Left ventricle myocardium superior (tissue), 1 donor: ENCODE measurements at regions not wholly inside any gene's neighbourhood (a gene's known extent, or its start where the extent isn't known, plus 50 kb on each side); places are given as distances from the start of the nearest gene placed in this dataset.

Experiments
- ATAC-seq: fragments of 200-7000 bp; cut with Tn5 transposase; one replicate; pipeline ENCODE4 v1.9.1; 2020; ENCODE audit warnings: mild to moderate bottlenecking, moderate library complexity
- DNase-seq: peaks from one replicate; pipeline ENCODE4 v3.0.0-alpha.2; 2020
- intact Hi-C: fragments of 100-400 bp; cut with micrococcal nuclease; formaldehyde crosslinking; loops from one replicate; pipeline ENCODE4 v1.11.0; 2022
- donor health status: DM: no; HTN: yes; CAD: no; lungs with severe emphysema.

DNA sequence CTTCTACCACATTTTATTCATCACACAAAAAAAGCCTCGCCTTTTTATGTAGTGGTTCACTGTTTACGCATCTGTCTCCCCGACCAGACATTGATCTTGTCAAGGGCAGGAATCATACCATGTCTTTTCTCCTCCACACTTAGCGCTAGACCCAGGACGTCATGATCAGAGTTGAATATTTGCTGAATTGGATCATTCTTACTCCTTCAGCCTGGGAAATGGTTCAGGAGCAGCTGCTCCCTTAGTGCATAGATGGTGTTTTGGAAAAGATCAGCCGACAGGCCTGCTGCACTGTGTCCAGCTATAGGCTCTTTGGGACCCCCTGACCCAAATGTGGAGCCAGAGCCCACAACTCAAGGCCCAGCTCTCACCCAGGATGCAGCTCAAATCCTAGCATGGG, 249.1 kb upstream of the TMEM72 start:
- DNase-seq (no peak), ATAC-seq (no peak)
- intact Hi-C loops = no loop called here

DNA sequence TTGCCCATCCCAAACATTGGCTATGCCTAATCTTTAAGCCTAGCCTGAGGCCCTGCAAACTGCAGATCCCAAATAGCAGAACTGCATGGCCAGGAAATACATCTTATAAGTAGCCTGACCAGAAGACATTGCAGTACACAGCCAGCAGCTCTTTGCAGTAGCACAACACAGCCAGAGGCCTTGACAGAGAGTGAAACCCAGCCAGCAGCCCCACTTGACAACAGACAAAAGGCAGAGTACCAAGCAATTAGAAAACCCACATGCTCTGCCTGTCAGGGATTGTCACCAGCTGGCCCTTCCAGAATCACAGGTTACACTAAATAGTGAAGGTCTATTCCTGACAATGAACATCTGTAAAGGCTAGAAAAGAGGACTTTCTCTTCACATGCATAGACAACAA, 242.8 kb upstream of the TMEM72 start:
- intact Hi-C loops = no loop called here
- ATAC-seq (no peak), DNase-seq (no peak)

DNA sequence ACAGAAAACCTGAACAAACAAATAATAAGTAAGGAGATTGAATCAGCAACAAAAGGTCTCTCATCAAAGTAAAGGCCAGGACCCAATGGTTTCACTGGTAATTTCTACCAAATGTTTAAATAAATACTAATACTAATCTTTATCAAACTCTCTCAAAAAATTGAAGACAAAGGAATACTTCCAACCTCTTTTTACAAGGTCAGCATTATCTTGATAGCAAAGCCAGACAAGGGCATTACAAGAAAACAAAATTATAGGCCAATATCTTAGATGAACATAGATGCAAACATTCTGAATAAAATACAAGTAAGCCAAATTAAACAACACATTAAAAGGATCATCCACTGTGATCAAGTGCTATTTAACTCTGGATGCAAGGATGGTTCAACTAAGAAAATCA, 239.8 kb upstream of the TMEM72 start:
- intact Hi-C loops = no loop called here

DNA sequence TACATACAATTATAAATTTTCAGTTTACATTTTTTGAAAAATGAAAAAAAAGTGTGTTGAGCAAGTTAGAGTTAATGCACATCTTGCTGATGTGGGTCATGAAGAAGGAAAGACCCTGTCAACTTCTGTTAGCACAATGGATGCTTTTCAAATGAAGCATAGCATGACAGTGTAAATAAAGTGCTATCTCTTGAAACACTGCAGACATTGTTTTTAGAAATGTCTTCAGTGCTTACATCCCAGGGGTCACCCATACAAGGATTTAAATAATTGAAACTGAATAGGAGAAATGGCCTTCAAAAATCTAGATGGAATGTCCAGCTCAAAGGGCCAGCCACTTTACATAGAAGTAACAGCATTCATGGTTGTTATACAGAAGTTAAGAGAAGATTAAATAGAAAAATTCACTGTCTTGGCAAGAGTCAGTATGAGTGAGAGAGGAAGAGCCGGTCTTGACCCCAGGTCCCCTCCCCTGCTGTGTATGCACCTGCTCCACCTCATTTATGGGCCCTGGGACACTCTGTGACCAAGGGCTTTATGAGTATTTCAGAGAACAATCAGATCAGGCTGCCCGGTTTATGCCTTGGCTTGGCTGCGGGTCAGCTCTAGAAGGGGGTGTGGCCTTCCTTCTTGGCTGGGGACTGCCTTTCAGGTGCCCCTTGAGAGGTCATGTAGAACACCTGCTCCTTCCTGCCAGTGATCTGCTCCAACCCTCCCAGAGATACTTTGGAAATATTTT, 237.7 kb upstream of the TMEM72 start:
- ATAC-seq = no peak

More for the DNA sequence above, 239.8 kb upstream of the TMEM72 start:
- ATAC-seq (no peak), DNase-seq (no peak)

DNA sequence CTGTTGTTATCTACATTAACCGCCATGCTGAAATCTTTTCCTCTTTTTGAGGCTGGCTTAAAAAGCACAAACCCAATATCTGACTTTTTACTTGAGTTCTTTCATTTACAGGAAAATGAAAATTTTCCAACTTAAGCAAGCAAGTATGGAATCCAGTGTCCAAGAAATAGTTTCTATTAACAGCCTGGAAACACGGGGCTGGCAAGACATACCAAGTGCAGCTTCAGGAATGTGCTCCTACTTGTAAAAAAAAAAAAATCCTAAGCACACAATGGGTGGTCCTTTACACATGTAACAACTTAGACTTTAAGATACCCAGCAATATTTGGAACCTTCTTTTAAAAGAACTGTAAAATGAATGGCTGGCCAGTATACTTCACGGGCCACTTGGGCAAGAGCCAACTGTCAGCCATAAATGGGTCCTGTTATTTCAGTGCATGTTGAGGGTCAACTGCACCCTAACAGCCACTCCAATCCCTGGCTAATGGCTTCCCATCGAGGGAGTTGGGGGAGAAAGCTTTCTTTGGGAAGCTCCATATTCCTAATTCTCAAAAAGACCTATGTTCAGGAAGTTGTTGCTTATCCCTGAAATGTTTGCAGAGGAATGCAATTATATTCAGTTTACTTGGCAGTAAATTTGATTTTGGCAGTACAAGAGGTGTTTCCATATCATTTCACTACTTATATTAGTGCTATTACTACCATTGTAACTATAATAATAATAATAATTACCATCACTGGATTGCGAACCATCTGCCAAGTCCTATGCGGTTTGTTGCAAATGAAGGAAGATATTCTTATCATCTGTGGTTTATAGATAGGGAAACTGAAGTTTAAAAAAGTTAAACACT, 236.4 kb upstream of the TMEM72 start:
- no peak for ATAC-seq
- intact Hi-C loops = no loop called here
- no peak for DNase-seq

More for the DNA sequence above, 237.7 kb upstream of the TMEM72 start:
- intact Hi-C loops = no loop called here
- DNase-seq = no peak

DNA sequence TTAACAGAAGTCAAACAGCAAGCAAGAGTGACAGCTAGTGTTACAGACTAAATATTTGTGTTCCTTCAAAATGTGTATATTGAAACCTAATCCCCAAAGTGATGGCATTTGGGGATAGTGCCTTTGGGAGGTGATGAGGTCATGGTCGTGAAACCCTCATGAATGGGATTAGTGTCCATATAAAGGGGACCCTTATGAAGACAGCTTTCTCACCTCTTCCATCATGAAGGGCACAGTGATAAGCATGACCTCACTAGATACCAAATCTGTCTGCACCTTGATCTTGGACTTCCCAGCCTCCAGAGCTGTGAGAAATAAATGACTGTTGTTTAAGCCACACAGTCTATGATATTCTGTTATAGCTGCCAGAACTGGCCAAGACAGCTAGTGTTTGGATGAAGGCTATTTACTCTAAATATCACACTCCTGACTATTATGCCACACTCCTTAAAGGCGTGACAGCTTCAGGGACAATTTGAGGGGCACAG, 235.7 kb upstream of the TMEM72 start:
- ATAC-seq (no peak), DNase-seq (no peak)
- intact Hi-C loops = no loop called here

DNA sequence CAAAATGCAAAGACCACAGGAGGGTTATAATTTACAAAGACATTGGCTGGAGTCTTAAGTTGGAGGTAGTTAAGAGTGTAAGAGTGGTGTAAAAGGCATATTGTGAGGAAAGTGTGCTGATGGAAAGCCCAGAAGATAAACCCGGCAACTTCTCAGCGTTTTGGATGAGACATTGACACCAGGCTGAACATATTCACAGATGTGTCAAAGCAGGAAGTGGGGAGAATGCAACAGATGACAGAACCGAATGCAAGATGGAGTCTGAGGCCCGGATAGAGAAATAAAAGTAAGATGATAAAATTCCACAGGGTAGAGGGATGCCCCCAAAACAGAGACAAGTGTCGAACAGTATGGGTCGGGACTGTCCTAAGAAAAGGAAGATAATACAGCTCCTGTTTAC, 230.4 kb upstream of the TMEM72 start:
- ATAC-seq = no peak
- intact Hi-C loops = no loop called here

DNA sequence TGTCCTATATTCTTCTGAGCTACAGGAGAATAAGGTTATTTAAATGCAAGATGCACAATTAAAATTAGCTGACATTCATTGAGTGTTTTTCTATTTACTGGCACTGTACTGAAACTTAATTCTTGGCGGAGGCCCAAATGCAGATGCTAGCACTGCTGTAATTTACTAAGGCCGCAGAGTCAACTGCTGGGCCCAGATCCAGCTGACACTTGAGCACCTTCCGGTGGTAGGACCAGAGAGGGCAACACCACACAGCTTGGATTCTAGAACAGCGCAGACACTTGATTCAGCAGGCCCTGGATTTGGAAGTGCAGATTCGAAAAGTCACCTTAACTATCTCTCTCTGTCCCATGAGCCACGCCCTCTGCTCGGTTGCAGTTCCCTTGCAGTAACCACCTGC, 228.6 kb upstream of the TMEM72 start:
- intact Hi-C loops = no loop called here
- DNase-seq = peak; percentile 39
- peak; percentile 32 for ATAC-seq

More for the DNA sequence above, 230.4 kb upstream of the TMEM72 start:
- DNase-seq = no peak

DNA sequence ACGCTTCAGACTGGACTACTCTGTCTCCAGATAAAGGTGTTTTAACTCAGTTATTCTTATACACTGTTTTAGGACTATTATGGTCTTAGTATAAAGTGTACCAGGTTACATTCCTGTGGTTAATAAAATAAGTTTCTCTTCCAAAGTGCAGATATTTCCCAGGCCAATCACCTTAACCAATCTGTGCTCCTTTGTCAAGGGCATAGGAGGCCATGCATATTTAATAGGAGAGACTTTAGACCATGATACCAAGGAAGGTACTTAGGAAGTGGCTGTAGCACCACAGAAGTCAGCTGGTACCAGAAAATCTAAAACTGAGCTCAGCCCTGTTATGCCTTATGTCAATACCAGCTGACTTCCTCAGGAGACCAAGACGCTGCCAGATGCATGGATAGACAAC, 226.5 kb upstream of the TMEM72 start:
- intact Hi-C loops = no loop called here
- ATAC-seq = no peak
- DNase-seq = no peak

DNA sequence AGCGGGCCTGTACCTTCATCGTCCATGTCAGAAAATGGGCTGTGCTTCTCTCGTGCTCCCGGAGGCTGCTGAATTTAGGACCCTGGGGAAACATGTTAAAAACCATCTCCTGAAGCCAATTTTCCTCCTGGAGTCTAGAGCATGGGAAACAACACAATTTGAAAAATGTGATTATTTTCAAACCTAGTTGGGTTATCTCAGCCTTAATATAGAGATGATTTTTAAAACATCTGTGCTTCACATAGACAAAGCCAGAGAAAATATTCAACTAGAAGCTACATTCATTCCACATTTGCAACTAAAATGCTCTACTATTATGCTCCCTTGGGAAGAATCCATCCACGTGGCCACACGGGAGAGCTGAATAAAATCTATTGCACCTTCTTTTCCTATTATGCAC, 225.9 kb upstream of the TMEM72 start:
- intact Hi-C loops = no loop called here
- no peak for DNase-seq
- ATAC-seq = peak; percentile 52

DNA sequence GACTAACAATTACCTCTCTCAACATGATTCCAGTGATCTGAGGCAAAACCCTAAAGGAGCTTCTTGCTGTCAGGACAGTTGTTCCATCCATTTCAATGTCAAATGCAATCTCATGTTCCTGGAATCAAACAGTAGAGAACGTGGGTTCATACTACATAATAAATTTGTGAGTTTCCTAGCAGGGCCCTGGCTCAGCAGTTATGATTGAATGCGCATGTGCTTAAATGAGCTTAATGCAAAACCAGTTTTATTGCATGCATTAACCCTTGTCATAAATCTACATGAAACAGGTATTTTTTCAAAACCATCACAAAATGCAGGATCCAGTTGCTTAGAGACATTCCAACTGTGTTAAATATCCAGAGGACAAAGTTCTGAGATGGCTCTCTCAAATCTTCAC, 225.4 kb upstream of the TMEM72 start:
- intact Hi-C loops = no loop called here
- DNase-seq (no peak), ATAC-seq (no peak)

DNA sequence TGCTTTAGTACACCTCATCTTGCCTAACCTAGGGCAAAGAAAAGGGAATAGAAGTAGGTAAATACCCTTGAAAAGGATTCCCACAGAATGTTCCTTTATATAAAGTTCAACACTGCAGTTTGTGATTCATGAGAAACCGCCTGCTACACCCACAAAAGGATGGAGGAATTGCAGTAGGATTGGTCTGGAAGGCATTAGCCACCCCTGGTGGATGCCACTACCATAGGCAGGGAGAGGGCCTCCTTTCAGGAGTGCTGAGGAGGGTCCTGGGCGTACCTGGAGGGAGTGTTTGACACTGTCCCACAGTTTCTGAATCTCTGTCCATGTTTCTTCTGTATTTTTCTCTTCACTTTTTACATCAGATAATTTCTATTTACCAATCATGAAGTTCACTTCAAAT, 221.8 kb upstream of the TMEM72 start:
- intact Hi-C loops = no loop called here

DNA sequence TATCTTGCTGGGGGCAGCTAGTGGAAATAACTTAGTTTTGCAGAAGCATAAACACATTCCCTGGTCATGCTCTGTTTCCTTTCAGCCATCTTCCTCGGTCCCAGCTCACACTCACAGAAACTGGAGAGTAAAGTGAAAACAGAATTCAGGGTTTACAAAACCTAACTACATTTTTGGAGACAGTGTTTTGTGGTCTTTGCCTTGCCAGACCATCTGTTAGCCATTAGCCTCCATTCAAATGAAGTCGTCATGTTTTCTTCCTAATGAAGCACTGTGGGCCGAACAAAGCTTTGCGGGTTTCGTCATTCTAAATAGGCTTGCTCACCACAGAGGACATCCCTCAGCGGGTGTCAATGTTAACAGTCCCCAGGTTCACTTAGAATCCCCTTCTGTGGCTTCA, 214.6 kb upstream of the TMEM72 start:
- intact Hi-C loops = no loop called here
- DNase-seq (no peak), ATAC-seq (peak; percentile 80)

More for the DNA sequence above, 221.8 kb upstream of the TMEM72 start:
- no peak for DNase-seq
- ATAC-seq = no peak

DNA sequence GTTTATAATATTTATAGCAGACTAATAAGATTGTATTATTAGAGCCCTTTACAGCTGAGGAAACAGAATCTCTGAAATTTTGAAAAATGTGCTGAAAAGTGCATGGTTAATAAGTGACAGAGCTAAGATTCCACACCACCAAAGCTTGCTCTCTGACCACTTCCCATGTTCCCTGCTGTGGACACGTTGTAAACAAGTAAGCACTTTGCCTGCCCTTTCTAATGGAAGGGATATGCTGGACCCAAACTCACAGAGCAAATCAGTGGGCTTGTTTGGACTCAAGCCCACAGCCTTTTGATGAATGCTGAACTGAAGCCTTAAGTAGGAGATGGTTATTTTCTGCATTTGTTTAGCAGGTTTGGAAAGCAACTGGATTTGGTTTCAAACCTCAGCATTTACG, 214.0 kb upstream of the TMEM72 start:
- no peak for ATAC-seq
- intact Hi-C loops = no loop called here
- no peak for DNase-seq

DNA sequence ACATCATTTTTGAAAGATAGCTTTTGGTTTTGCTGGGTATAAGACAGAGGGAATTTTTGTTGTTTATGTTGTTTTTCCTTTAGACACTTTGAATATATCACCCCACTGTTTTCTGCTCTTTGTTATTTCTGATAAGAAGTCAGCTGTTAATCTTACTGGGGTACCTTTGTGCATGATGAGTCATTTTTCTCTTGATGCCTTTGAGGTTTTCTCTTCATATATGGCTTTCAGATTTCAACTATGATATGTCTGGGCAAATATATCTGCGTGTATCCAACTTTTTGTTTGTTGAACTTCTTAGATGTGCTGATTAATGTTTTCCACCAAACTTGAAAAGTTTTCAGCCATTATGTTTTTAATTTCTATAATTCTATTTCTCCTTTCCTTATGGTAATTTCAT, 208.6 kb upstream of the TMEM72 start:
- intact Hi-C loops = no loop called here
- ATAC-seq (no peak), DNase-seq (no peak)

DNA sequence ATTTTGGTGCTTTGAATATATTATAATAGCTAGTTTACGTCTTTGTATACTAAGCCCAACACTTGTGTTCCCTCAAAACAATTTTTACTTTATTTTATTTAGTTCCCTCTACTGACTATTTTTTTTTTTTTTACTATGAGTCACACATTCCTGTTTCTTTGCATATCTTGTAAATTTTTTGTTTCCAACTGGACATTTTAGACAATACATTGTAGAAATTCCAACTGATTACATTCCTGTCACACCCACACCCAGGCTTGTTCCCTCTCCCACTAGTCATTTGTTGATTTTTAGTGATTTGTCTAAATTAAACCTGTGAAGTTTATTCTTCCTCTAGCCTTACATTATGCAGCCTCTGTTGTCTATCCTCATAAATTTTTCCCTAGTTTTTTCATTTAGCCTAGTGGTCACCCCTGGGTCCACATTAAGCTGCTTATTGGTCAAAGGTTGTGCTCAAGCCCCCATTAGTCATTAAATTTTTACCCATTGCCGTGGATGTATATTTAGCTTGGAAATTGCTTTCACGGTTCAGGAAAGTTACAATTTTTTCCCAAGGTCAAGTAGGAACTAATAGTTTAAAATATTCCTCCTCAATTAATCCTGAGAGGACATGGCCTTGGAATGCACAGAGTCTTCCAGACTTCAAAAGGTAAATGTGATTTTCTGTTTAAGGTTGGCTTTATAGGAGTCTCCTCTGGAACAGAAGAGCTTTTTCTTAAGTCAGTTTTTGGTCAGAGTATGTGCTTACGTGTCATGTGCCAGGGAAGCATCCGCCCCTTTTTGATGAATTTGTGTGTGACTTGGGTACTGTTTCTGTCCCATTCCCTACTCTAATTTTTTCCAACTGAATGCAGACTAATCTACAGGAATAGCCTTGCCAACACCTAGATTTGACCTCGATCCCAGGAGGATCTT, 207.6 kb upstream of the TMEM72 start:
- ATAC-seq (no peak), DNase-seq (no peak)
- intact Hi-C loops = no loop called here

DNA sequence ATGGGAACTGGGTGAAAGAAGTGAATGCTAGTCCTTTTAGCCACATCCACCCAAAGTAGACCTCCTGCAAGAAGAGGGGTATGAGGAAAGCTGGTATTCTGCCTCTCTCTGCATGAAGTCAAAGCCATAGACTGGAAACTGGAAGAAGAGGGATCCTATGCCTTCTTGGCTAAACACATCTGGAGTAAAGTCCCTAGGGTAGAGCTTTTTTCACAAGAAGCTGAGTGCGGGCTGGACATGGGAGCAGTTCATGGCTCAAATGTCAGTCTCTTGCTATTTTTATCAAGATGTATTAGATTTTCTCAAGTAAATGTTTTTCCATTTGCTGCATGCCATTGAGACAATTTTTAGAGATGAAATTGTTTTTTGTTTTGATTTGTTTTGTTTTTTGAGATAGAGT, 206.5 kb upstream of the TMEM72 start:
- ATAC-seq (no peak), DNase-seq (no peak)
- intact Hi-C loops = no loop called here

DNA sequence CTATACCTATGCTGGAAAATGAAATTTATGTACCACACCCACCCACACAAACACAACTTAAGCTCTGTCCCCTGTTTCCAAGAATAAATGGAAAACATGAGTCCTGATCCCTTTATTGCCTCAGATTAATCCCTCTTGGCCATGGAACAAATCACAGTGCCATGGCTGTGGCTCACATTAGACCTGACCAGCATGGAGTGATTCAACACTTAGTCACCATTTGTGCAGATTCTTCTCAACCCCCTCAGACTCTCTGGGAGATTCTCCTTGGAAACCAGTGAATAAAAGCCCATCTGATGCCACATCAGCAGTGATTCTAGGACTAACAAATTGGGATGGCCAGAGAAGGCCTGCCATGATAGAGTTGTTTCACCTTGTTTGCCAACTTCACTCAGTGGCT, 204.4 kb upstream of the TMEM72 start:
- no peak for ATAC-seq
- DNase-seq = no peak
- intact Hi-C loops = no loop called here

DNA sequence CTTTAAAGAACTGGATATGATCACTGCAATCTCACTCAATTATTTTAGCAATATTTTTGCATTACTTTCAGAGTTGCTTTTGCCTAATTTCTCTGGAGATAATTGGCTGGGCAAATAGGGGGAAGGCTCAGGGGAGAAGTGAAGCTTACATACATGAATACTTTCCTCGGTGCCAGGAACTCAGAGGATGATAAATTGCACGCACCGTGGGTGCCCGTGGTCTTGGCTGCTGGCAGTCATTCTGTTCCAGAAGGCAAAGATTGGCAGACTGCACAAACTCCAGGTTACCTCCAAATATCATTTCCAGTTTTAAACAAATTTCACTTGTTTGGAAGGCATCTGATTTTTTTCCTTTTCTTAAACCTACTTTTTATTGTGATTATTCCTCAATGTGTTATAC, 197.8 kb upstream of the TMEM72 start:
- no peak for ATAC-seq
- intact Hi-C loops = no loop called here
- no peak for DNase-seq

DNA sequence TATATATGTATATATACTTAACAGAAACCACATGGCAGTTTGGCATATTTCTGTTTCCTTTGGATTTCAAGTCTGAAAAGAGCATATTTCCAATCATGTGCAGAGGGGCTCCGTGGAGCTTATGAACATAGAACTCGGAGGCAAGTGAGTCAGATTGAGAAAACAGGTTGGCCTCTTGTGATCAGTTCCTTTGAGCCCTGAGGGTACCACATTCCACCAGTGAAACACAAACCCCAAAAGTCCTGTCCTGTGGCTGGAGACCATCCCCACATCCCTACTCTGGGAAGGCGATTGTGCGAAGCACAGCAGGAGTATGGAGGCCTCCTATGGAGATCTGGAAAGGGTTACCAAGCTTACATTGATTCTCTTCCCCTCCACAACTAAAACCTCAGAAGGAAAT, 196.7 kb upstream of the TMEM72 start:
- ATAC-seq (no peak), DNase-seq (no peak)
- intact Hi-C loops = no loop called here
